Skin epidermis (tissue), 12 donors: ENCODE measurements at regions not wholly inside any gene's neighbourhood (a gene's known extent, or its start where the extent isn't known, plus 50 kb on each side); places are given as distances from the start of the nearest gene placed in this dataset.

Source experiments
- H3K27ac ChIP-seq, 21 experiments: fragments of 200-600 bp; sonication (generic) in 11 of 21; one replicate each; pipeline ENCODE4 v1.5.0; 2020; ENCODE audit warnings: mild to moderate bottlenecking in 3 of 21, inconsistent platforms in 2 of 21, moderate library complexity in 2 of 21
- H3K4me3 ChIP-seq, 7 experiments: fragments of 200-600 bp; sonication (generic) in 2 of 7; one replicate each; pipeline ENCODE4 v1.5.0; 2020; ENCODE audit warnings: inconsistent platforms in 2 of 7, mild to moderate bottlenecking in 2 of 7, moderate library complexity in 1 of 7

- Histone ChIP-seq H3K4me3 (no peak overlapping the region), H3K27ac (no peak overlapping the region)
These were observed 682.6 kb upstream of the GNPDA2 start for GRCh38 chr4:45408996-45409395.

- Histone ChIP-seq H3K27ac (no peak overlapping the region), H3K4me3 (no peak overlapping the region)
These were observed 672.8 kb upstream of the GNPDA2 start for GRCh38 chr4:45399116-45399515.

GRCh38 chr4:45385306-45385705, 659.0 kb upstream of the GNPDA2 start:
- H3K4me3 ChIP-seq: no peak overlapping the region
- H3K27ac ChIP-seq: no peak overlapping the region

- H3K27ac ChIP-seq: no peak overlapping the region
These were observed 644.1 kb upstream of the GNPDA2 start for GRCh38 chr4:45370408-45370807.

GRCh38 chr4:45368832-45369231, 642.5 kb upstream of the GNPDA2 start:
- no peak overlapping the region for H3K27ac ChIP-seq

More at GRCh38 chr4:45370408-45370807, 644.1 kb upstream of the GNPDA2 start:
- H3K4me3 ChIP-seq: no peak overlapping the region

GRCh38 chr4:45363931-45364330, 637.6 kb upstream of the GNPDA2 start:
- Histone ChIP-seq H3K27ac (no peak overlapping the region), H3K4me3 (no peak overlapping the region)

More at GRCh38 chr4:45368832-45369231, 642.5 kb upstream of the GNPDA2 start:
- no peak overlapping the region for H3K4me3 ChIP-seq

- Histone ChIP-seq H3K4me3 (no peak overlapping the region), H3K27ac (no peak overlapping the region)
These were observed 632.5 kb upstream of the GNPDA2 start for GRCh38 chr4:45358573-45359506.

- Histone ChIP-seq H3K27ac (no peak overlapping the region), H3K4me3 (no peak overlapping the region)
These were observed 626.8 kb upstream of the GNPDA2 start for GRCh38 chr4:45353161-45353560.

- H3K27ac ChIP-seq: no peak overlapping the region
- no peak overlapping the region for H3K4me3 ChIP-seq
These were observed 624.1 kb upstream of the GNPDA2 start for GRCh38 chr4:45350438-45350837.

- H3K27ac ChIP-seq: no peak overlapping the region
- H3K4me3 ChIP-seq: no peak overlapping the region
These were observed 623.5 kb upstream of the GNPDA2 start for GRCh38 chr4:45349859-45350258.

GRCh38 chr4:45346816-45347435, 620.6 kb upstream of the GNPDA2 start:
- no peak overlapping the region for H3K4me3 ChIP-seq
- H3K27ac ChIP-seq: no peak overlapping the region

GRCh38 chr4:45345558-45345957, 619.2 kb upstream of the GNPDA2 start:
- Histone ChIP-seq H3K4me3 (no peak overlapping the region), H3K27ac (no peak overlapping the region)

GRCh38 chr4:45331802-45332201, 605.4 kb upstream of the GNPDA2 start:
- no peak overlapping the region for H3K4me3 ChIP-seq
- no peak overlapping the region for H3K27ac ChIP-seq

- Histone ChIP-seq H3K27ac (no peak overlapping the region), H3K4me3 (no peak overlapping the region)
These were observed 601.2 kb upstream of the GNPDA2 start for GRCh38 chr4:45327544-45327943.

- Histone ChIP-seq H3K4me3 (no peak overlapping the region), H3K27ac (no peak overlapping the region)
These were observed 598.4 kb upstream of the GNPDA2 start for GRCh38 chr4:45324455-45325417.

- H3K4me3 ChIP-seq: no peak overlapping the region
These were observed 597.2 kb upstream of the GNPDA2 start for GRCh38 chr4:45323453-45324058.

GRCh38 chr4:45317739-45318138, 591.4 kb upstream of the GNPDA2 start:
- Histone ChIP-seq H3K4me3 (no peak overlapping the region), H3K27ac (no peak overlapping the region)

More at GRCh38 chr4:45323453-45324058, 597.2 kb upstream of the GNPDA2 start:
- no peak overlapping the region for H3K27ac ChIP-seq

- Histone ChIP-seq H3K27ac (no peak overlapping the region), H3K4me3 (no peak overlapping the region)
These were observed 590.9 kb upstream of the GNPDA2 start for GRCh38 chr4:45317276-45317675.

GRCh38 chr4:45316257-45316656, 589.9 kb upstream of the GNPDA2 start:
- no peak overlapping the region for H3K27ac ChIP-seq
- H3K4me3 ChIP-seq: no peak overlapping the region

GRCh38 chr4:45302828-45303227, 576.5 kb upstream of the GNPDA2 start:
- H3K4me3 ChIP-seq: no peak overlapping the region
- H3K27ac ChIP-seq: no peak overlapping the region
